ENCODE measurements at regions not wholly inside any gene's neighbourhood (a gene's known extent, or its start where the extent isn't known, plus 50 kb on each side); places are given as distances from the start of the nearest gene placed in this dataset.

DNA sequence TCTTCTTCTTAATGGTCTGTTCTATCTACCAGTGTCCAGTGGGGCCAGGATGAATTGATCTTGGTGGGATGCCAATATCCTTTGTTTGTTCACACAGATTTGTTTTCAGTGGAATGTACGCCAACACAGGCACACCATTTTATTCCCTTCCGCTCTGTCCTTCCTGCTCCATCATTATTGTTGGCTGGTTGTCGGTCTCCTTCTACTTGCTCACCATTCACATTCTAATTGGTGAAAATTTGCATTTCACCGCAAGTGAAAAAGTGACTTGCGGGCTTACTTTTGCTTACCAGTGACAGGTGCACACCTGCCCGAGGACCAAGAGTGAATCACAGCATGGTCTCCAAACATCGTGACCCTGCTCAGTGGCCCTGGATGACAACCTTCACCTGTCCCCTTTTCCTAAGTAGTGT lies 148.3 kb downstream of the NOC3L start:
- TF ChIP-seq, protein P1, sequence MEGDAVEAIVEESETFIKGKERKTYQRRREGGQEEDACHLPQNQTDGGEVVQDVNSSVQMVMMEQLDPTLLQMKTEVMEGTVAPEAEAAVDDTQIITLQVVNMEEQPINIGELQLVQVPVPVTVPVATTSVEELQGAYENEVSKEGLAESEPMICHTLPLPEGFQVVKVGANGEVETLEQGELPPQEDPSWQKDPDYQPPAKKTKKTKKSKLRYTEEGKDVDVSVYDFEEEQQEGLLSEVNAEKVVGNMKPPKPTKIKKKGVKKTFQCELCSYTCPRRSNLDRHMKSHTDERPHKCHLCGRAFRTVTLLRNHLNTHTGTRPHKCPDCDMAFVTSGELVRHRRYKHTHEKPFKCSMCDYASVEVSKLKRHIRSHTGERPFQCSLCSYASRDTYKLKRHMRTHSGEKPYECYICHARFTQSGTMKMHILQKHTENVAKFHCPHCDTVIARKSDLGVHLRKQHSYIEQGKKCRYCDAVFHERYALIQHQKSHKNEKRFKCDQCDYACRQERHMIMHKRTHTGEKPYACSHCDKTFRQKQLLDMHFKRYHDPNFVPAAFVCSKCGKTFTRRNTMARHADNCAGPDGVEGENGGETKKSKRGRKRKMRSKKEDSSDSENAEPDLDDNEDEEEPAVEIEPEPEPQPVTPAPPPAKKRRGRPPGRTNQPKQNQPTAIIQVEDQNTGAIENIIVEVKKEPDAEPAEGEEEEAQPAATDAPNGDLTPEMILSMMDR (IDR thresholded peaks at IDR 0.05): no peak
- no peak for TF ChIP-seq POLR2A (IDR thresholded peaks at IDR 0.05)

Measured in heart left ventricle (tissue), 13 donors.